ENCODE measurements at regions not wholly inside any gene's neighbourhood (a gene's known extent, or its start where the extent isn't known, plus 50 kb on each side); places are given as distances from the start of the nearest gene placed in this dataset.

- Histone ChIP-seq H3K27ac (ENCODE audit: low read depth in 2 of 2, low read length in 1 of 2) (no peak overlapping the region), H3K9me2 (no peaks in the 10 kb centered on the region), H3K27me3 (ENCODE audit: insufficient read depth) (no peaks in the 10 kb centered on the region), H3K36me3 (replicated peaks in 1 of 2; ENCODE audit: control insufficient read depth in 1 of 2, insufficient read depth in 2 of 2, low read length in 1 of 2) (no peaks in the 10 kb centered on the region), H3K9ac (no peak overlapping the region), H3K4me2 (no peak overlapping the region), H3F3A (replicated peaks; ENCODE audit: insufficient read depth) (no peaks in the 10 kb centered on the region), H2AFZ (ENCODE audit: low read depth) (no peak overlapping the region), H3K4me1 (ENCODE audit: control insufficient read depth in 1 of 2, insufficient read depth in 2 of 2, low read depth in 1 of 2, low read length in 1 of 2) (no peaks in the 10 kb centered on the region), H3K79me2 (ENCODE audit: insufficient read depth) (no peaks in the 10 kb centered on the region), H4K20me1 (ENCODE audit: insufficient read depth) (no peaks in the 10 kb centered on the region), H3K9me3 (no peaks in the 10 kb centered on the region), H3K4me3 (ENCODE audit: low read depth in 2 of 2, low read length in 1 of 2) (no peak overlapping the region)
- 0% methylated on average over 2 of the region's 11 CpGs for WGBS (ENCODE audit: low lambda C conversion rate)
- CTCF ChIA-PET, result no interaction called here
- TF ChIP-seq NFIC (IDR thresholded peaks at IDR 0.05; ENCODE audit: borderline replicate concordance) (no peak), FOXJ3 (CRISPR knock-in tag; IDR thresholded peaks at IDR 0.05) (no peak), IRF3 (IDR thresholded peaks at IDR 0.05; ENCODE audit: low read depth, low read length) (no peak), PBX3 (IDR thresholded peaks at IDR 0.05) (no peak), CHD2 (IDR thresholded peaks at IDR 0.05; ENCODE audit: low read length, partially characterized antibody) (no peak), GATA2 (CRISPR knock-in tag; IDR thresholded peaks at IDR 0.05) (no peak)
- POLR2A ChIA-PET, result no interaction called here
- no peak for DNase-seq
These were observed 772.4 kb upstream of the FBXO33 start for GRCh38 chr14:40204441-40205175.

GRCh38 chr14:40199101-40199500, 766.9 kb upstream of the FBXO33 start:
- Histone ChIP-seq H3K79me2 (ENCODE audit: insufficient read depth) (no peaks in the 10 kb centered on the region), H2AFZ (ENCODE audit: low read depth) (no peak overlapping the region), H3K36me3 (replicated peaks in 1 of 2; ENCODE audit: control insufficient read depth in 1 of 2, insufficient read depth in 2 of 2, low read length in 1 of 2) (no peaks in the 10 kb centered on the region), H3K27ac (ENCODE audit: low read depth in 2 of 2, low read length in 1 of 2) (no peak overlapping the region), H3K9me2 (no peaks in the 10 kb centered on the region), H3K4me2 (no peak overlapping the region), H3K9ac (no peak overlapping the region), H3K4me3 (ENCODE audit: low read depth in 2 of 2, low read length in 1 of 2) (no peak overlapping the region), H3K4me1 (ENCODE audit: control insufficient read depth in 1 of 2, insufficient read depth in 2 of 2, low read depth in 1 of 2, low read length in 1 of 2) (no peaks in the 10 kb centered on the region), H3F3A (replicated peaks; ENCODE audit: insufficient read depth) (no peaks in the 10 kb centered on the region), H4K20me1 (ENCODE audit: insufficient read depth) (no peaks in the 10 kb centered on the region), H3K27me3 (ENCODE audit: insufficient read depth) (no peaks in the 10 kb centered on the region), H3K9me3 (no peaks in the 10 kb centered on the region)
- DNase-seq, result no peak
- POLR2A ChIA-PET, result no interaction called here
- CTCF ChIA-PET, result no interaction called here
- no CpG with 5 or more reads among the region's 1 CpG for WGBS (ENCODE audit: low lambda C conversion rate)
- TF ChIP-seq RFX5 (IDR thresholded peaks at IDR 0.05; ENCODE audit: low read length), result no peak
- TF ChIP-seq GATA2 (CRISPR knock-in tag; IDR thresholded peaks at IDR 0.05), result no peak
- no peak for TF ChIP-seq MAX (IDR thresholded peaks at IDR 0.05; ENCODE audit: low read depth)
- no peak for TF ChIP-seq SMC3 (IDR thresholded peaks at IDR 0.05; ENCODE audit: low read depth, low read length)
- no peak for TF ChIP-seq ZBTB33 (IDR thresholded peaks at IDR 0.05; ENCODE audit: borderline replicate concordance, low read depth)
- TF ChIP-seq REST (IDR thresholded peaks at IDR 0.05; ENCODE audit: low read depth, low read length), result no peak
